GM13977 (cell line): ENCODE measurements at regions not wholly inside any gene's neighbourhood (a gene's known extent, or its start where the extent isn't known, plus 50 kb on each side); places are given as distances from the start of the nearest gene placed in this dataset.

Experiments used
- DNase-seq: peaks from one replicate; pipeline ENCODE4 v3.0.0; 2012; ENCODE audit warnings: low spot score
- CTCF ChIP-seq: IDR thresholded peaks from 2 replicates; pipeline ENCODE4 v1.5.1; 2012; ENCODE audit warnings: mild to moderate bottlenecking, control low read depth; ENCODE audit not compliant: insufficient read depth; ENCODE audit errors: extremely low read depth, missing control alignments
- in situ Hi-C: fragments of 300-500 bp; cut with MboI; formaldehyde crosslinking; loops from one replicate; pipeline ENCODE4 v1.12.0; 2022; ENCODE audit warnings: low sequenced_read_pairs, low pct_unique_long_range_greater_than_20kb, mixed read lengths, inconsistent platforms; ENCODE audit not compliant: unreplicated experiment

GRCh38 chr17:54840885-54841591, 59.6 kb upstream of the TOM1L1 start:
- in situ Hi-C loops: no loop called here
- no peak for DNase-seq
- TF ChIP-seq CTCF: no peak

GRCh38 chr17:54841656-54842055, 59.0 kb upstream of the TOM1L1 start:
- no peak for DNase-seq
- in situ Hi-C loops: no loop called here
- TF ChIP-seq CTCF: no peak

DNA sequence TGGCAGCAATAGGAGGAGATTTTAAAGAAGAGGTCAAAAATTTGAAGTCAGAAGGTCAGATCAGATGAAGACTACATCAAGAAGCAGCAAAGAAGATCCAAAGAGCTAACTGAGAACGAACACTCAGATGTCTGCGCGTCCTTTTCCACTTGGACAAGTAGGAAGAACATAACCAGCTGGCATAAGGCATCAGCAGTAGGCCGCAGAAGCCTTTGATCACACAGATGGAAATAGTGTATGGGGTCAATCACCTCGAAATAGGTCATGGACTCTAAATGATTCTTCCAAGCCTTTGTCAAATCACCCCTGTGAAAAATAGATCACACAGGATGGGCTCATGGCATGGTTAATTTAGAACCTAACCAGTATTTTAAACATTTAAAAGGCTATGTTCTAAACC, 56.4 kb upstream of the TOM1L1 start:
- no peak for TF ChIP-seq CTCF
- DNase-seq: no peak
- in situ Hi-C loops: no loop called here

DNA sequence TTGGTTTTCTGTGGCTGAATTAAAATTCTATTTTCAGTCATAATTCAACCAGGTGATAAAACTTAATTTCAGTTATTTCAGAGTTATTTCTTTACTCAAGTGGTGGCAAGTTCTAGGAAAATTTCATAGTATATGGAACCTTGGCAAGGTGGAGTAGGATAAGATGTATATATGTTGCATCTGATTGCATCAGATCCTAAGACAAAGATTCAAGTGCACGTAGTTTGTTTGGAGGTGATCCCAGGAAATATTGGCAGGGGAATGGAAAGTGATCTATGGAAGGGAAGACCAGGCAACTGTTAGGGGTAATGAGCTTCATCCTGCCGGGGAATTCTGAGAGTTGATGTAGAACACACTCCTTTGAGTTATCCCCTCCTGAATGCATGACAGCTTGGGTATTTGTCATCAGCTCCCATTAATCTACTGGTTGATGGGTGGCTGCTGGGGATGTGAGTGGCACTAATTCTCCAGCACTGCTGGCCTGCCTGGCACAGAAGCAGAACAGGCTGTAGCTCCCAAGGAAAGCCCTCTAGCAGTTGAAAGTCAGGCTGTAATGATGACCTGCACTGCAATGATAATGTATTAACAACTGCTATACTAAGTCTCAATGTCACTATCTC, 52.2 kb upstream of the TOM1L1 start:
- no peak for DNase-seq
- in situ Hi-C loops: no loop called here
- no peak for TF ChIP-seq CTCF

DNA sequence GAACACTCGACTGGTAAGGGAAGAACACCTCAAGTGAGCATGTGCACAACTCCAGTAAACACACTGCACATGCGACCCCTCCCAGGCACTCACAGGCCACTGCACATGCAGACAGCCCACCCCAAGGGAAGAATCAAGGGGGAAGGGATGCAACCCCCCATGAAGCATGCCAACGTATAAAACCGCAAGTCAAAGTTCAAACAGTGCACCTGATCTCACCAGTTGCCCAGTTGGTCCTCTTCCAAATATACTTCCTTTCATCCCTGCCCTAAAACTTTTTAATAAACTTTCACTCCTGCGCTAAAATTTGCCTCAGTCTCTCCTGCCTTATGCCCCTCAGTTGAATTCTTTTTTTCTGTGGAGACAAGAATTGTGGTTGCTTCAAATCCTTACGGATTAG, 51.0 kb upstream of the TOM1L1 start:
- in situ Hi-C loops: no loop called here
- no peak for TF ChIP-seq CTCF
- no peak for DNase-seq
